CD4-positive, CD25-positive, alpha-beta regulatory T cell (primary cell): ENCODE measurements at regions not wholly inside any gene's neighbourhood (a gene's known extent, or its start where the extent isn't known, plus 50 kb on each side); places are given as distances from the start of the nearest gene placed in this dataset.

Experiments
- ATAC-seq, 2 donors: fragments of 150-1000 bp; cut with Tn5 transposase; one replicate each; pipeline ENCODE4 v1.10.0; 2021; ENCODE audit warnings: low read depth in 2 of 2, moderate number of reproducible peaks in 2 of 2, moderate library complexity in 1 of 2
- DNase-seq, 3 donors: peaks; one replicate each; pipeline versions ENCODE4 v3.0.0 to v3.0.0-alpha.2; 2012 to 2022; ENCODE audit warnings: mixed read lengths in 1 of 3
- H3K27ac ChIP-seq: one replicate; pipeline ENCODE4 v1.7.0; 2013; ENCODE audit warnings: mild to moderate bottlenecking, low read length; ENCODE audit not compliant: insufficient read depth, poor library complexity, severe bottlenecking
- H3K27me3 ChIP-seq: one replicate; pipeline ENCODE4 v1.7.0; 2013; ENCODE audit warnings: low read length; ENCODE audit not compliant: control insufficient read depth, insufficient read depth
- H3K36me3 ChIP-seq: one replicate; pipeline ENCODE4 v1.7.0; 2013; ENCODE audit warnings: mild to moderate bottlenecking, low read length, moderate library complexity; ENCODE audit not compliant: control insufficient read depth, insufficient read depth
- H3K4me1 ChIP-seq: 2 replicates; pipeline ENCODE4 v1.7.0; 2013; ENCODE audit warnings: mild to moderate bottlenecking, low read length; ENCODE audit not compliant: insufficient read depth, control insufficient read depth, poor library complexity, severe bottlenecking
- H3K4me3 ChIP-seq: one replicate; pipeline ENCODE4 v1.7.0; 2013; ENCODE audit warnings: low read depth, mild to moderate bottlenecking, low read length, moderate library complexity
- H3K9me3 ChIP-seq, 2 experiments: 1 replicate in 1 of 2; 2 replicates in 1 of 2; pipeline ENCODE4 v1.7.0; 2013; ENCODE audit warnings: low read length in 2 of 2, mild to moderate bottlenecking in 1 of 2, moderate library complexity in 1 of 2; ENCODE audit not compliant: control insufficient read depth in 2 of 2
- H3K27ac Mint-ChIP-seq, 3 donors: one replicate each; pipeline ENCODE4 v1.8.0; 2020 to 2022; ENCODE audit warnings: mild to moderate bottlenecking in 3 of 3, mixed read lengths in 3 of 3, moderate library complexity in 2 of 3
- H3K27me3 Mint-ChIP-seq: one replicate; pipeline ENCODE4 v1.8.0; 2022; ENCODE audit warnings: mild to moderate bottlenecking, mixed read lengths
- H3K36me3 Mint-ChIP-seq: one replicate; pipeline ENCODE4 v1.8.0; 2020; ENCODE audit warnings: mixed read lengths
- H3K4me1 Mint-ChIP-seq, 4 donors: one replicate each; pipeline ENCODE4 v1.8.0; 2020 to 2022; ENCODE audit warnings: mixed read lengths in 4 of 4, mild to moderate bottlenecking in 1 of 4
- H3K4me3 Mint-ChIP-seq, 4 donors: one replicate each; pipeline ENCODE4 v1.8.0; 2020 to 2022; ENCODE audit warnings: mild to moderate bottlenecking in 4 of 4, mixed read lengths in 4 of 4, moderate library complexity in 3 of 4
- H3K9me3 Mint-ChIP-seq, 7 donors: one replicate each; pipeline ENCODE4 v1.8.0; 2020 to 2022; ENCODE audit warnings: mixed read lengths in 7 of 7, mild to moderate bottlenecking in 3 of 7, moderate library complexity in 2 of 7

DNA sequence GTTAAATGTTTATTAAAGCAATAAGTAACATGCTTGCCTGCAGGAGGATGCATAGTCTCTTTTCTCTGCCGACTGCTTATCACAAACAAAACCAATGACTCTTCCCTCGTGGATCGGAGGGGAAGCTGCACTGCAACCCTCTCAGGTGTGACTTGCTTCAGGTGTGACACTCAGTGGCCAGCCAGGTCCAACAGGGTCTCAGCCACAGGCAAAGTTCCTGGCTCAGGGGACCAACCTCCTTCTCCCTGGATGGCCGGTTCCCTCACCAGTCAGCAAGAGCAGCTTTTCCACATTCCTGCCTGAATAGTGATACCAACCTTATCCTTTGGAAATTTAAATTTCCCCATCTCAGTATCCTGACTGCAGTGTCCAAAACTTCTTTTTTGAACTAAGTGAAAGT lies 383.5 kb downstream of the CMPK2 start:
- DNase-seq (no peak), ATAC-seq (no peak)
- Mint-ChIP-seq H3K4me1 (peaks cover 0 to 2% (median 0%) of the 10 kb centered on the region in 4 donors), H3K27me3 (no peaks in the 10 kb centered on the region), H3K36me3 (no peaks in the 10 kb centered on the region), H3K4me3 (no peak overlapping the region), H3K9me3 (peaks cover 0 to 9% (median under 1%) of the 10 kb centered on the region in 7 donors), H3K27ac (no peak overlapping the region)
- Histone ChIP-seq H3K27ac (no peak overlapping the region), H3K4me1 (no peaks in the 10 kb centered on the region), H3K27me3 (no peaks in the 10 kb centered on the region), H3K4me3 (no peak overlapping the region), H3K36me3 (no peaks in the 10 kb centered on the region), H3K9me3 (no peaks in the 10 kb centered on the region)

DNA sequence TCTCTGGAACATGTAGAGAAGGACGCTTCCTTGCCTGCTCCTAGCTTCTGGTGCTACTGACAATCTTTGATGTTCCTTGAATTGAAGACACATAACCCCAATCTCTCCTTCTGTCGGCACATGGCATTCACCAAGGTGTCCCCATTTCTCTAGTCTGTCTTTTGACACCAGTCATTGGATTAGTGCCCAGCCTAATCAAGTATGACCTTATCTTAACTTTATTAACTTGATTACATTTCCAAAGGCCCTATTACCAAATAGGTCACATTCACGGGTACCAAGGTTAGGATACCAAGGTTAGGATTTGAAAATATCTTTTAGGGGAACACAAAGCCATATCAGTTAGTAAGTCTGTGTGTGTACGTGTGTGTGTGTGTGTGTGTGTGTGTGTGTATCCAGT lies 377.9 kb downstream of the CMPK2 start:
- DNase-seq = no peak
- peaks cover 0 to 7% (median 0%) of the 10 kb centered on the region in 7 donors for H3K9me3 Mint-ChIP-seq
- peaks cover 0 to 2% (median 0%) of the 10 kb centered on the region in 4 donors for H3K4me1 Mint-ChIP-seq
- Histone ChIP-seq H3K36me3 (no peaks in the 10 kb centered on the region), H3K9me3 (no peaks in the 10 kb centered on the region), H3K27me3 (no peaks in the 10 kb centered on the region), H3K27ac (no peak overlapping the region), H3K4me3 (no peak overlapping the region), H3K4me1 (no peaks in the 10 kb centered on the region)
- no peak for ATAC-seq
- H3K27me3 Mint-ChIP-seq = no peaks in the 10 kb centered on the region
- no peaks in the 10 kb centered on the region for H3K36me3 Mint-ChIP-seq
- no peak overlapping the region for H3K27ac Mint-ChIP-seq
- no peak overlapping the region for H3K4me3 Mint-ChIP-seq

DNA sequence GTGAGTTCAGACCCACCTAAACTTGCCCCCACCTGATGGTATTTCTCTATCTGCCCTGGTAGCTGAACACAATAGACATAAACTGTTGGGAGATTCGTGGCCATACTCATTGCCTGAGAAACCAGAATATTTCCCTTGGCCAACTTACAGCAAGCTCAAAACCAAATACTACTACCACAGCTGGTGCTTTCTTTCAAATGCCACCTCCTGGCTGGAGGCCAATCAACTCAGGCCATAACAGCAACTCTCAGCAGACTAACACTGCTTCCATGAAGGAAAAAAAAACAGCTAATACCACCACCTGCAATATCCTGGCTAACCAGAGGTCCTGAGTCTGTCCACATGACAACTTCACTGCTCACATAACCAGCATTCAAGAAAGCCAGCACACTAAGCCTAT lies 373.1 kb downstream of the CMPK2 start:
- Mint-ChIP-seq H3K27me3 (no peaks in the 10 kb centered on the region), H3K27ac (no peak overlapping the region), H3K9me3 (peaks cover 0 to 3% (median 0%) of the 10 kb centered on the region in 7 donors)

DNA sequence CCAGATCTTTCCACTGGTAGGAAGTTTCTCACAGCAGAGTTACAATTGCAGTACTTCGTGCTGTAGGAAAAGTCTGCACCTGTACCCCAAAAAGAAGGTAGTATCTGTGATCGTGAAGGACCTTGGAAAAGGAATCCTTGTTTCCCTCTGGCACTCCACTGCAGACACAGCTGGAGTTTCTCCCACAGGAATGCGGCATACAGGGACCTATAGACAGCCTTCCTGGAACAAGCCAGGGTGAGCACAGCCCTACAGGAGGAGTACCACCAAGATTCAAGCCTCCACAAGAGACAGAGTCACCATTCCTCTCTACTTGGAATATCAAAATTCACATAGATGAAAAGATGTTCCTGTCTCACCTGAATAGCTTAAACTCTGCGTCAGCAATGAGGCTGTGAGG lies 372.4 kb downstream of the CMPK2 start:
- Mint-ChIP-seq H3K4me3 (no peak overlapping the region), H3K4me1 (no peaks in the 10 kb centered on the region), H3K9me3 (peaks cover 0 to 4% (median under 1%) of the 10 kb centered on the region in 7 donors), H3K36me3 (no peaks in the 10 kb centered on the region), H3K27ac (no peak overlapping the region), H3K27me3 (no peaks in the 10 kb centered on the region)
- peaks cover 0 to 3% of the 10 kb centered on the region in 2 experiments for H3K9me3 ChIP-seq
- no peak overlapping the region for H3K4me3 ChIP-seq
- no peak for DNase-seq
- no peak overlapping the region for H3K27ac ChIP-seq
- no peaks in the 10 kb centered on the region for H3K27me3 ChIP-seq
- no peaks in the 10 kb centered on the region for H3K4me1 ChIP-seq
- ATAC-seq = no peak
- no peaks in the 10 kb centered on the region for H3K36me3 ChIP-seq

More for the DNA sequence above, 373.1 kb downstream of the CMPK2 start:
- Histone ChIP-seq H3K27ac (no peak overlapping the region), H3K27me3 (no peaks in the 10 kb centered on the region), H3K4me1 (no peaks in the 10 kb centered on the region), H3K4me3 (no peak overlapping the region), H3K9me3 (peaks cover 0 to 3% of the 10 kb centered on the region in 2 experiments), H3K36me3 (no peaks in the 10 kb centered on the region)
- Mint-ChIP-seq H3K4me3 (no peak overlapping the region), H3K4me1 (no peaks in the 10 kb centered on the region), H3K36me3 (no peaks in the 10 kb centered on the region)
- ATAC-seq = no peak
- no peak for DNase-seq

DNA sequence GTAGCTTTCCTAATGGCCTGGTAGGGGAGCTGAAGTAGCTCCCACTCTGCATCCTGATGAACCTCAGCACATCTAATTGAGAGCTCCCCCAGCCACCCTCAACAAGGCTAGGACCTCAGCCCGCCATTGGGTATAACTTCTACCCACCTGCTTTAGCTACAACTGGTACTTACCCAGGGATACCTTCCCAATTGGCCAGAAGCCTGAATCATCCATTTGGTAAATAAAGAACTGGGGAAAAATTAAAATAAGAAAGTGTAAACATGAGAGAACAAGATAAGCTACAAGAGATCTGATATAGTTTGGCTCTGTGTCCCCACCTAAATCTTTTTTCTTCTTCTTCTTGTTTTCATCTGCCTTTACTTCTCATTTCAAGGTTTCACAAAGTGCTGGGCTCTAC lies 372.0 kb downstream of the CMPK2 start:
- Mint-ChIP-seq H3K27ac (no peak overlapping the region), H3K4me3 (no peak overlapping the region), H3K27me3 (no peaks in the 10 kb centered on the region), H3K36me3 (no peaks in the 10 kb centered on the region), H3K9me3 (peaks cover 0 to 5% (median 2%) of the 10 kb centered on the region in 7 donors), H3K4me1 (no peaks in the 10 kb centered on the region)
- H3K4me3 ChIP-seq = no peak overlapping the region
- H3K9me3 ChIP-seq = peaks cover 0 to 3% of the 10 kb centered on the region in 2 experiments
- no peak for DNase-seq
- no peak overlapping the region for H3K27ac ChIP-seq
- no peaks in the 10 kb centered on the region for H3K36me3 ChIP-seq
- H3K27me3 ChIP-seq = no peaks in the 10 kb centered on the region
- no peaks in the 10 kb centered on the region for H3K4me1 ChIP-seq
- no peak for ATAC-seq

DNA sequence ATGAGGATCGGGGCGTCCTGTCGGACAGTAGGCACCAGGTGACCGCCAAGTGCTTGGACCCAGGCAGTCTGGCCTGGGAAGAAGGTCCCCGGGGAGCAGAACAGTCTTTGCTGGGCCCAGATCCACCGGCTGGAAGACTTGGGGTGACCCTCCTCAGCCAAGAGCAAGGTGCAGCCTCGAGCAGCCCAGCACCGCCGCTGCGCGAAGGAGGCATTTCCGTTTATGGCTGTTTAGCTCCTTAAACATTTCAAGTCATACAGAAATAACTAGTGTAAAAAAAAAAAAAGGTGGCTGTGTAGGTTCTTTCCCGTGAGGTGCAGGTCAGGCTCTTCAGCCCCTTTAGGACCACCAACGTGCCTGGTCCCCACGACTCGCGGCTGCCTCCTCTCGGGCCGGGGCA lies 370.2 kb downstream of the CMPK2 start:
- no peaks in the 10 kb centered on the region for H3K4me1 Mint-ChIP-seq
- no peaks in the 10 kb centered on the region for H3K27me3 Mint-ChIP-seq

DNA sequence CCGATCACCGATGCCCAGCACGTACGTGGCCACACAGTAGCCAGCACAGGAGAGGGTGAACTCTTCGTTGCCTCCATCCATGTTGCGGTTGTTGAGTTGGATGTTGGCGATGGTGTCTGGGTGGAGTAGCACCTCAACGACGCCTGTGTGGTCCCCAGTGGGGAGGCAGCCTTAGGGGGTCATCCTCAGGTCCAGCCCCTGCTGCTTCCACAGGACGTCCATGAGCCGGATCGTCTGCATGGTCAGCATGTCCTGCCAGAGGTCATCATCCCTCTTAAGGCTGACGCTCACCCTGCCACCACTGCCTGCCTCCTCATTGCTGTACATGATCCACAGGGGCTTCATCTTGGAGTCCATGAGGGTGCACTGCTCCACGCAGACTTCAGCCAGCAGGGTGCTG lies 369.3 kb downstream of the CMPK2 start:
- Mint-ChIP-seq H3K27ac (no peak overlapping the region), H3K9me3 (peaks cover 0 to 8% (median 3%) of the 10 kb centered on the region in 7 donors), H3K4me3 (no peak overlapping the region), H3K27me3 (no peaks in the 10 kb centered on the region), H3K36me3 (no peaks in the 10 kb centered on the region), H3K4me1 (no peaks in the 10 kb centered on the region)
- Histone ChIP-seq H3K9me3 (peaks cover 0 to 3% of the 10 kb centered on the region in 2 experiments), H3K4me1 (no peaks in the 10 kb centered on the region), H3K27me3 (no peaks in the 10 kb centered on the region), H3K36me3 (no peaks in the 10 kb centered on the region), H3K4me3 (no peak overlapping the region), H3K27ac (no peak overlapping the region)
- ATAC-seq (no peak), DNase-seq (no peak)

More for the DNA sequence above, 370.2 kb downstream of the CMPK2 start:
- no peak overlapping the region for H3K4me3 Mint-ChIP-seq
- DNase-seq (no peak), ATAC-seq (no peak)
- no peaks in the 10 kb centered on the region for H3K4me1 ChIP-seq
- H3K27ac ChIP-seq = no peak overlapping the region
- no peaks in the 10 kb centered on the region for H3K36me3 ChIP-seq
- no peak overlapping the region for H3K27ac Mint-ChIP-seq
- H3K9me3 Mint-ChIP-seq = peaks cover 0 to 8% (median 3%) of the 10 kb centered on the region in 7 donors
- H3K36me3 Mint-ChIP-seq = no peaks in the 10 kb centered on the region
- peaks cover 0 to 3% of the 10 kb centered on the region in 2 experiments for H3K9me3 ChIP-seq
- H3K27me3 ChIP-seq = no peaks in the 10 kb centered on the region
- no peak overlapping the region for H3K4me3 ChIP-seq

DNA sequence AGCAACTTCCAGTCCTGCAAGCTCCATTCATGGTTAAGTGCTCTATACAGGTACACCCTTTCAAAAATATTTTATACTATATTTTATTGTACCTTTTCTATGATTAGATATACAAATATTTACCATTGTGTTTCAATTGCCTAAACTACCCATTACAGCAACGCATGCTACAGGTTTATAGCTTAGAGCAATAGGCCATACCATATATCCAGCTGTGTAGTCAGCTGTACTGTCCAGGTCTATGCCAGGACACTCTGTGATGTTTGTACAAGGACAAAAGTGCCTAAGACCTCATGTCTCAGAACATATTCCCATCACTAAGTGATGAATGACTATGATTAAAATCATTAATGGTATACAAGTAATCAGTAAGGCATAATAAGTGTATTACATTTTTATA lies 368.7 kb downstream of the CMPK2 start:
- no peak overlapping the region for H3K4me3 ChIP-seq
- Mint-ChIP-seq H3K27me3 (no peaks in the 10 kb centered on the region), H3K9me3 (peaks cover 0 to 8% (median 3%) of the 10 kb centered on the region in 7 donors), H3K4me1 (no peaks in the 10 kb centered on the region), H3K36me3 (no peaks in the 10 kb centered on the region), H3K4me3 (no peak overlapping the region), H3K27ac (no peak overlapping the region)
- ATAC-seq = no peak
- DNase-seq = no peak
- H3K36me3 ChIP-seq = no peaks in the 10 kb centered on the region
- H3K27me3 ChIP-seq = no peaks in the 10 kb centered on the region
- H3K27ac ChIP-seq = no peak overlapping the region
- peaks cover 0 to 3% of the 10 kb centered on the region in 2 experiments for H3K9me3 ChIP-seq
- H3K4me1 ChIP-seq = no peaks in the 10 kb centered on the region
